ENCODE measurements at regions not wholly inside any gene's neighbourhood (a gene's known extent, or its start where the extent isn't known, plus 50 kb on each side); places are given as distances from the start of the nearest gene placed in this dataset.

DNA sequence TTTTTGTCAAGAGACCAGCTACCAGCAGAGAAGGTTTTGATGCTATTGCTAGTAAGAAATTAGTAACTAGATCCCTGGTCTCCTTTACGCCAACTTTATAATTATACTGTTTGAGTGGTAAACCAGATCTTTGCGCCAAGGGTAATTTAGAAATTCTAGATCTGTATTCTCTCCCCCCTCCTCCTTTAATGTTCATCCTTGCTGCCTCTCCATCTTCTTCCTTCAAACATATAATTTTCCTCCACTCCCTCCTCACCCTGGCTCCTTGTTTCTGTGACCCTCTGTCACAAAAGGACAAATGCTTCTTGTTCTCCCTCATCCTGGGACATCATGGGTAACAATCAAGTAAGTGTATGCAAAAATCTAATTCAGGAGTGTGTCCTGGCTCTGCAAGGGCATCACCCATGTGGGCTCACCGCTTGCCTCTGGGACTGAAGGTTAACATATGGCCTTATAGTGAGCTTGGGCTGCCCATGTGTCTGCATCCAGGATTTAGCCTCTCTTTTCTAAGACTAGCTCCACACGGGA is 121.2 kb downstream of the BAMBI start:
- Histone ChIP-seq H3K9me3 (no peaks in the 10 kb centered on the region), H3K4me3 (no peak overlapping the region), H3K36me3 (no peaks in the 10 kb centered on the region), H3K4me1 (replicated peaks) (no peaks in the 10 kb centered on the region), H3K27me3 (replicated peaks; ENCODE audit: insufficient read depth) (no peaks in the 10 kb centered on the region), H3K27ac (no peak overlapping the region)
- WGBS = 92% methylated on average over 4 of the region's 4 CpGs
- TF ChIP-seq, protein P1, sequence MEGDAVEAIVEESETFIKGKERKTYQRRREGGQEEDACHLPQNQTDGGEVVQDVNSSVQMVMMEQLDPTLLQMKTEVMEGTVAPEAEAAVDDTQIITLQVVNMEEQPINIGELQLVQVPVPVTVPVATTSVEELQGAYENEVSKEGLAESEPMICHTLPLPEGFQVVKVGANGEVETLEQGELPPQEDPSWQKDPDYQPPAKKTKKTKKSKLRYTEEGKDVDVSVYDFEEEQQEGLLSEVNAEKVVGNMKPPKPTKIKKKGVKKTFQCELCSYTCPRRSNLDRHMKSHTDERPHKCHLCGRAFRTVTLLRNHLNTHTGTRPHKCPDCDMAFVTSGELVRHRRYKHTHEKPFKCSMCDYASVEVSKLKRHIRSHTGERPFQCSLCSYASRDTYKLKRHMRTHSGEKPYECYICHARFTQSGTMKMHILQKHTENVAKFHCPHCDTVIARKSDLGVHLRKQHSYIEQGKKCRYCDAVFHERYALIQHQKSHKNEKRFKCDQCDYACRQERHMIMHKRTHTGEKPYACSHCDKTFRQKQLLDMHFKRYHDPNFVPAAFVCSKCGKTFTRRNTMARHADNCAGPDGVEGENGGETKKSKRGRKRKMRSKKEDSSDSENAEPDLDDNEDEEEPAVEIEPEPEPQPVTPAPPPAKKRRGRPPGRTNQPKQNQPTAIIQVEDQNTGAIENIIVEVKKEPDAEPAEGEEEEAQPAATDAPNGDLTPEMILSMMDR (IDR thresholded peaks at IDR 0.05) = no peak
- no peak for TF ChIP-seq POLR2A (IDR thresholded peaks at IDR 0.05)
- no peak for TF ChIP-seq POLR2AphosphoS5 (IDR thresholded peaks at IDR 0.05)
- no peak for DNase-seq (ENCODE audit: low spot score)
- intact Hi-C loops (cut with DNase I) = no loop called here

DNA sequence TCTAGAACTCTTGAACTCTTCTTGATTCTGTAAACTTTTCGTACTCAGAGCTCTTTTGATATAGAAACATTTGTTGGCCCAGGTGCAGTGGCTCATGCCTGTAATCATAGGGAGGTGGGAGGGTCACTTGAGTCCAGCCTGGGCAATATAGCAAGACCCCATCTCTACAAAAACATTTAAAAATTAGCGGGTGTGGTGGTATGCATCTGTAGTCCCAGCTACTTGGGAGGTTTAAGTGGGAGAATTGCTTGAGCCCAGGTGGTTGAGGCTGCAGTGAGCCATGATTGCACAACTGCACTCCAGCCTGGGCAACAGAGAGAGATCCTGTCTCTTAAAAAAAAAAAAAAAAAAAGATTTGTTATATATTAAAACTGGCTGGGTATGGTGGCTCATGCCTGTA is 121.6 kb downstream of the BAMBI start:
- H3K9me3 ChIP-seq = no peaks in the 10 kb centered on the region
- H3K36me3 ChIP-seq = no peaks in the 10 kb centered on the region
- TF ChIP-seq POLR2AphosphoS5 (IDR thresholded peaks at IDR 0.05) (no peak), POLR2A (IDR thresholded peaks at IDR 0.05) (no peak)
- H3K27ac ChIP-seq = no peak overlapping the region
- DNase-seq (ENCODE audit: low spot score) = no peak
- no peaks in the 10 kb centered on the region for H3K4me1 ChIP-seq (replicated peaks)
- H3K4me3 ChIP-seq = no peak overlapping the region
- no peaks in the 10 kb centered on the region for H3K27me3 ChIP-seq (replicated peaks; ENCODE audit: insufficient read depth)
- intact Hi-C loops (cut with DNase I) = no loop called here
- 96% methylated on average over 2 of the region's 2 CpGs for WGBS

GRCh38 chr10:28800144-28800543 is 122.8 kb downstream of the BAMBI start:
- intact Hi-C loops (cut with DNase I) = loop anchor here (10.0 kb wide), 1 partner anchor 125 kb away; the partner anchor contains the start of gene BAMBI
- Histone ChIP-seq H3K27me3 (replicated peaks; ENCODE audit: insufficient read depth) (no peaks in the 10 kb centered on the region), H3K36me3 (no peaks in the 10 kb centered on the region), H3K9me3 (no peaks in the 10 kb centered on the region), H3K27ac (no peak overlapping the region), H3K4me3 (no peak overlapping the region), H3K4me1 (replicated peaks) (no peaks in the 10 kb centered on the region)
- no peak for DNase-seq (ENCODE audit: low spot score)
- TF ChIP-seq POLR2A (IDR thresholded peaks at IDR 0.05) (no peak), POLR2AphosphoS5 (IDR thresholded peaks at IDR 0.05) (no peak)
- TF ChIP-seq, protein P1 (IDR thresholded peaks at IDR 0.05) = no peak
- 79% methylated on average over 5 of the region's 5 CpGs for WGBS

DNA sequence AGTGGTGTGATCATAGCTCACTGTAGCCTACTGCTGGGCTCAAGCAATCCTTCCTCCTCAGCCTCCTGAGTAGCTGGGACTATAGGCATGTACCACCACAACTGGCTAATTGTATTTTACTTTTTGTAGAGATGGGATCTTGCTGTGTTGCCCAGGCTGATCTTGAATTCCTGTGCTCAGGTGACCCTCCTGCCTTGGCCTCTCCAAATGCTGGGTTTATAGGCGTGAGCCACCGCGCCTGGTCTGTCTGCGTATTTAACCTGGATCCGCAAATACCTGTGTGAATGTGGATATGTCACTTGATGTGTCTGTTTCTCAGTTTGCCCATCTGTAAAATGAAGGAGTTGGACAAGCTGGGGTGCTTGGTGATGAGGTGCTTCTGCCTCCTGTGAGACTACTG is 123.9 kb downstream of the BAMBI start:
- Histone ChIP-seq H3K27me3 (replicated peaks; ENCODE audit: insufficient read depth) (no peaks in the 10 kb centered on the region), H3K27ac (no peak overlapping the region), H3K4me1 (replicated peaks) (no peaks in the 10 kb centered on the region), H3K36me3 (no peaks in the 10 kb centered on the region), H3K9me3 (no peaks in the 10 kb centered on the region), H3K4me3 (no peak overlapping the region)
- TF ChIP-seq, protein P1 (IDR thresholded peaks at IDR 0.05) = no peak
- TF ChIP-seq POLR2A (IDR thresholded peaks at IDR 0.05) (no peak), POLR2AphosphoS5 (IDR thresholded peaks at IDR 0.05) (no peak)
- intact Hi-C loops (cut with DNase I) = loop anchor here (10.0 kb wide), 1 partner anchor 126 kb away; the partner anchor contains the start of gene BAMBI
- DNase-seq (ENCODE audit: low spot score) = no peak
- WGBS = 100% methylated on average over 5 of the region's 5 CpGs

- no peak for DNase-seq (ENCODE audit: low spot score)
- H3K4me1 ChIP-seq (replicated peaks) = no peaks in the 10 kb centered on the region
- intact Hi-C loops (cut with DNase I) = loop anchor here (10.0 kb wide), 1 partner anchor 127 kb away; the partner anchor contains the start of gene BAMBI
- no peaks in the 10 kb centered on the region for H3K9me3 ChIP-seq
- no peaks in the 10 kb centered on the region for H3K36me3 ChIP-seq
- H3K4me3 ChIP-seq = no peak overlapping the region
- 38% methylated on average over 1 of the region's 1 CpG for WGBS
- H3K27me3 ChIP-seq (replicated peaks; ENCODE audit: insufficient read depth) = no peaks in the 10 kb centered on the region
- TF ChIP-seq POLR2AphosphoS5 (IDR thresholded peaks at IDR 0.05) (no peak), POLR2A (IDR thresholded peaks at IDR 0.05) (no peak)
- TF ChIP-seq, protein P1 (IDR thresholded peaks at IDR 0.05) = no peak
- no peak overlapping the region for H3K27ac ChIP-seq
Observed at GRCh38 chr10:28801869-28802268, 124.5 kb downstream of the BAMBI start.
